ENCODE measurements at regions not wholly inside any gene's neighbourhood (a gene's known extent, or its start where the extent isn't known, plus 50 kb on each side); places are given as distances from the start of the nearest gene placed in this dataset.

DNA sequence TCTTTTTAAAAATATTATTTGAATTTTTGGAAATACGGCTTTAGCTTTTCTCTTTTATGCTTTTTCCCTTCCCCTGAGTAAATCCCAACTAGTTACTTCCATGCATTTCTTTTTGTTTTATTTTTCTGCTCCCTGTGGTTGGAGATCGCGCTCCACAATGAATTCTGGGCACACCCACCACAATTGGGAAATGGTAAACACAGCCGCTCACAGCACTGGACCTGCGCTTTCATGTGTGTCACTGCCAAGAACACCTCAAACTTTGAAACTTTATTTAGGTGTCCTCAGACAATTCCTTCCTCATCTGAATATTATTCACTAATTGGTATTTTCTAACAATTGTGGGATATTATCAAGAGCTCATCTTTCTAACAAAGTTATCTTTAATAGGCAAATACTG is 82.8 kb upstream of the TMEM18 start:
- Histone ChIP-seq H3K27me3 (peaks cover 7% of the 10 kb centered on the region), H3K36me3 (no peaks in the 10 kb centered on the region), H3K27ac (no peak overlapping the region), H3K4me1 (no peaks in the 10 kb centered on the region), H3K9me3 (no peaks in the 10 kb centered on the region), H3K4me3 (no peak overlapping the region)
- DNase-seq: no peak
- TF ChIP-seq POLR2AphosphoS5 (IDR thresholded peaks at IDR 0.05) (no peak), POLR2A (IDR thresholded peaks at IDR 0.05) (no peak), EP300 (IDR thresholded peaks at IDR 0.05; ENCODE audit: low read depth) (no peak)
- TF ChIP-seq, protein P1, sequence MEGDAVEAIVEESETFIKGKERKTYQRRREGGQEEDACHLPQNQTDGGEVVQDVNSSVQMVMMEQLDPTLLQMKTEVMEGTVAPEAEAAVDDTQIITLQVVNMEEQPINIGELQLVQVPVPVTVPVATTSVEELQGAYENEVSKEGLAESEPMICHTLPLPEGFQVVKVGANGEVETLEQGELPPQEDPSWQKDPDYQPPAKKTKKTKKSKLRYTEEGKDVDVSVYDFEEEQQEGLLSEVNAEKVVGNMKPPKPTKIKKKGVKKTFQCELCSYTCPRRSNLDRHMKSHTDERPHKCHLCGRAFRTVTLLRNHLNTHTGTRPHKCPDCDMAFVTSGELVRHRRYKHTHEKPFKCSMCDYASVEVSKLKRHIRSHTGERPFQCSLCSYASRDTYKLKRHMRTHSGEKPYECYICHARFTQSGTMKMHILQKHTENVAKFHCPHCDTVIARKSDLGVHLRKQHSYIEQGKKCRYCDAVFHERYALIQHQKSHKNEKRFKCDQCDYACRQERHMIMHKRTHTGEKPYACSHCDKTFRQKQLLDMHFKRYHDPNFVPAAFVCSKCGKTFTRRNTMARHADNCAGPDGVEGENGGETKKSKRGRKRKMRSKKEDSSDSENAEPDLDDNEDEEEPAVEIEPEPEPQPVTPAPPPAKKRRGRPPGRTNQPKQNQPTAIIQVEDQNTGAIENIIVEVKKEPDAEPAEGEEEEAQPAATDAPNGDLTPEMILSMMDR (IDR thresholded peaks at IDR 0.05): no peak
- intact Hi-C loops (cut with DNase I; ENCODE audit: low total_unique reads) (no loop called here), in situ Hi-C loops (cut with MboI; ENCODE audit: low pct_ligation_motif_present in 1 of 4, low pct_unique_long_range_greater_than_20kb in 1 of 4, low sequenced_read_pairs in 3 of 4) (no loop called here)
- WGBS, 2 donors (ENCODE audit: low coverage in 1 of 2): 38 to 61% methylated on average over 5 of the region's 5 CpGs

DNA sequence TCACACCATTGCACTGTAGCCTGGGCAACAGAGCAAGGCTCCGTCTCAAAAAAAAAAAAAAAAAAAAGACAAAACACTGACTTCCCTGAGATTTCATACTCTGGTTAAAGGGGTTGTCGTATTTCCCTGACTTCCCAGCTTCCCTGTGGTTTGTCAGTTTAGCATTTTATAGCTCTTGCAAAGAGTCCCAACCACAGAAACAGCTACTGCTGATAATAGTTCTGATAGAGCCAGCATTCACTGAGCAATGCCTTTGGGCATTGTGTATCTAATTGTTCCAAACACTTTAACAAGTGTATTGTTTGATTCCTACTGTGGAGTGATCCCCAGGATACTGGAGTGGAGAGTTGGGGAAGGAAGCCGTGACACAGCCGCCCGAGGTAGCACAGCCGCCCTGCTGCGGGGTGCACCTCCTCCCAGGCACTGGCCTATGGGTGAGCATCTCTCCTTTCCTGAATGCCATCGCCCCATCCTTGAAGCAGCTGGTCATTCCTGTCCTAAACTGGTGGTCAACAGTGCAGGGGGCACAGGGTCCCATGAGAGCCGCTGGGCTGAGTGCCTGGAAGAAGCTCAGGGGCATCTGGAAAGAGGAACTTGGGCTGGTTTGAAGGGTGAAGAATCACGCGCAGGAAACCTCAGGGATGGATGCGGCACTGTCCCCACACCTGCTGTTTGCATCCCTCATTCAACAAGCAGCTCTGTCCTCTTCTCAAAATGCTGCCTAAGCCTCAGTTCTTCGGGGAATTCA is 81.0 kb upstream of the TMEM18 start:
- TF ChIP-seq POLR2A (IDR thresholded peaks at IDR 0.05) (no peak), EP300 (IDR thresholded peaks at IDR 0.05; ENCODE audit: low read depth) (no peak), POLR2AphosphoS5 (IDR thresholded peaks at IDR 0.05) (no peak)
- TF ChIP-seq, protein P1 (IDR thresholded peaks at IDR 0.05): no peak
- Histone ChIP-seq H3K27me3 (peaks cover 7% of the 10 kb centered on the region), H3K27ac (no peak overlapping the region), H3K4me3 (no peak overlapping the region), H3K9me3 (no peaks in the 10 kb centered on the region), H3K4me1 (no peaks in the 10 kb centered on the region), H3K36me3 (no peaks in the 10 kb centered on the region)
- 79 to 82% methylated on average over 4 to 13 of the region's 13 CpGs for WGBS, 2 donors (ENCODE audit: low coverage in 1 of 2)
- in situ Hi-C loops (cut with MboI; ENCODE audit: low pct_ligation_motif_present in 1 of 4, low pct_unique_long_range_greater_than_20kb in 1 of 4, low sequenced_read_pairs in 3 of 4): no loop called here
- no peak for DNase-seq
- intact Hi-C loops (cut with DNase I; ENCODE audit: low total_unique reads): no loop called here

DNA sequence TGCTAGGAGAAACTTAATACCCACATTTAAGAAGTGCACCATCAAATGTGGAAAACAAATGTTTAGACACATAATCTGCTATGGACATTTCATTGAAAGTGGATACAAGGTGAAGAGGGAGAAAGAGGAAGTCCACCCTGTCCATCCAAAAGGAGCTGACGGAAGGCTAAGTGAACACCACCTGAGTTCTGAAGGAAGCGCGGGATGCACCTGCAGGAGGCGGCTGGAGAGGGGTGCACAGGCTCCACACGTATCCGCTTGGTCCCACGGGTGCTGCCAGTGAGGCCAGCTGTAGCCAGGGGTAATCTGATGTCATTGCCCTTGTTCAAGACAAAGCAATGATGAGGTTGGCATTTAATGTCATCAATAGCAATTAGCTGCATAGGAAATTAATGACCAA is 75.9 kb upstream of the TMEM18 start:
- no peak for DNase-seq
- Histone ChIP-seq H3K9me3 (no peaks in the 10 kb centered on the region), H3K27ac (no peak overlapping the region), H3K4me1 (no peaks in the 10 kb centered on the region), H3K27me3 (peaks cover 7% of the 10 kb centered on the region), H3K4me3 (no peak overlapping the region), H3K36me3 (no peaks in the 10 kb centered on the region)
- WGBS, 2 donors (ENCODE audit: low coverage in 1 of 2): 95% methylated on average over 7 of the region's 7 CpGs; no CpG with 5 or more reads in 1 of the 2 donors
- TF ChIP-seq, protein P1 (IDR thresholded peaks at IDR 0.05): no peak
- TF ChIP-seq POLR2A (IDR thresholded peaks at IDR 0.05) (no peak), EP300 (IDR thresholded peaks at IDR 0.05; ENCODE audit: low read depth) (no peak), POLR2AphosphoS5 (IDR thresholded peaks at IDR 0.05) (no peak)
- in situ Hi-C loops (cut with MboI; ENCODE audit: low pct_ligation_motif_present in 1 of 4, low pct_unique_long_range_greater_than_20kb in 1 of 4, low sequenced_read_pairs in 3 of 4): no loop called here
- intact Hi-C loops (cut with DNase I; ENCODE audit: low total_unique reads): no loop called here

DNA sequence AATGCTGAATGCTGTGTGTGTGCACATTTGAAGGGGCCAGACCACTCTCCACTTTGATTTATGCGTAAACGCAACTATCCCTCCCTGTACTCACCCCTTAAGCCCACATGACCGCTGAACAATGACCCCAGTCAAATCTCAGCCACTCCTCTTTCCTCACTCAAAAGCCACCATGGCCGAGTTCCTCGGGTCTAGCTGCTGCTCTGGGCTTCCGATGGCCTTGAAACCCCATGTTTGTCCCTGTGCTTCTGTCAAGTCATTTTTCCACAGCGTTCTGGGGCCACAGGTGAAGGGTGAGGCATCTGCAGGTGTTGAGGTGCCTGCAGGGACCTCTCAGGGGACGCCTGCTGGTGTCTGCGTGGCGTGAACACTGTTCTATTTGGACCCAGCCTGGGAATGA is 74.3 kb upstream of the TMEM18 start:
- DNase-seq: no peak
- Histone ChIP-seq H3K4me3 (no peak overlapping the region), H3K4me1 (no peaks in the 10 kb centered on the region), H3K9me3 (no peaks in the 10 kb centered on the region), H3K27ac (no peak overlapping the region), H3K27me3 (peaks cover 4% of the 10 kb centered on the region), H3K36me3 (no peaks in the 10 kb centered on the region)
- TF ChIP-seq, protein P1 (IDR thresholded peaks at IDR 0.05): no peak
- TF ChIP-seq POLR2AphosphoS5 (IDR thresholded peaks at IDR 0.05) (no peak), EP300 (IDR thresholded peaks at IDR 0.05; ENCODE audit: low read depth) (no peak), POLR2A (IDR thresholded peaks at IDR 0.05) (no peak)
- 69 to 80% methylated on average over 10 of the region's 10 CpGs for WGBS, 2 donors (ENCODE audit: low coverage in 1 of 2)
- intact Hi-C loops (cut with DNase I; ENCODE audit: low total_unique reads) (no loop called here), in situ Hi-C loops (cut with MboI; ENCODE audit: low pct_ligation_motif_present in 1 of 4, low pct_unique_long_range_greater_than_20kb in 1 of 4, low sequenced_read_pairs in 3 of 4) (no loop called here)
